ENCODE measurements at regions not wholly inside any gene's neighbourhood (a gene's known extent, or its start where the extent isn't known, plus 50 kb on each side); places are given as distances from the start of the nearest gene placed in this dataset.

GRCh38 chr4:66704243-66704642 is 841.1 kb downstream of the CENPC start:
- no peak for TF ChIP-seq CTCF (conservative IDR thresholded peaks at IDR 0.05; ENCODE audit: low read depth, low read length)
- TF ChIP-seq EZH2 (IDR thresholded peaks at IDR 0.05; ENCODE audit: borderline replicate concordance, low read depth, low read length, poor library complexity, severe bottlenecking) = no peak
